ENCODE measurements at regions not wholly inside any gene's neighbourhood (a gene's known extent, or its start where the extent isn't known, plus 50 kb on each side); places are given as distances from the start of the nearest gene placed in this dataset.

DNA sequence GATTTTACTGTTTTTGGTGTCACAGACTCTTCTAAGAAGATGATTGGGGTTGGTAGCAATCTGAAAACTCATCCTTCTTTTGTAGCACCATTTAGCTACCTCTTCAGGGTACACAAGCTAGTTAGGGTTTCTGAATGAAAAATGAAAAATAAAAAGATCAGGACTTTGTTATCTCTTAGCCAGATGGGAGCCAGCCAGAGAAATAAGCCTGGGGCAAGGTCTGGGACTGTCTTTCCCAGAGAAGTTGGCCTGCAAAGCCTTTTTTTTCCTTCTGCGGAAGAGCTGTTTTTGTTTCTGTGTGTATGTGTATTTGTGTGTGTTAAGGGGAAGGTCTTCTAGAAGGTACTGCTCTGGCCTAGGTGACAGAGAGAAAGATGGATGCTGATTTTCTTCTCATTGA is 150.7 kb upstream of the AGTR1 start:
- H3K27ac ChIP-seq (replicated peaks) = no peak overlapping the region
- H3K4me3 ChIP-seq (replicated peaks; ENCODE audit: insufficient read depth, low read length) = no peak overlapping the region
- no peaks in the 10 kb centered on the region for H3K27me3 ChIP-seq (ENCODE audit: insufficient read depth, poor library complexity, severe bottlenecking)
- DNase-seq (ENCODE audit: low read depth in 1 of 2, low spot score in 1 of 2) = no peak
- no peak for TF ChIP-seq SPI1 (IDR thresholded peaks at IDR 0.05; ENCODE audit: borderline replicate concordance, low read depth)
- TF ChIP-seq POLR2AphosphoS5 (IDR thresholded peaks at IDR 0.05; ENCODE audit: low read depth) = no peak
- TF ChIP-seq GABPA (IDR thresholded peaks at IDR 0.05; ENCODE audit: low read depth) = no peak
- TF ChIP-seq, protein P1, sequence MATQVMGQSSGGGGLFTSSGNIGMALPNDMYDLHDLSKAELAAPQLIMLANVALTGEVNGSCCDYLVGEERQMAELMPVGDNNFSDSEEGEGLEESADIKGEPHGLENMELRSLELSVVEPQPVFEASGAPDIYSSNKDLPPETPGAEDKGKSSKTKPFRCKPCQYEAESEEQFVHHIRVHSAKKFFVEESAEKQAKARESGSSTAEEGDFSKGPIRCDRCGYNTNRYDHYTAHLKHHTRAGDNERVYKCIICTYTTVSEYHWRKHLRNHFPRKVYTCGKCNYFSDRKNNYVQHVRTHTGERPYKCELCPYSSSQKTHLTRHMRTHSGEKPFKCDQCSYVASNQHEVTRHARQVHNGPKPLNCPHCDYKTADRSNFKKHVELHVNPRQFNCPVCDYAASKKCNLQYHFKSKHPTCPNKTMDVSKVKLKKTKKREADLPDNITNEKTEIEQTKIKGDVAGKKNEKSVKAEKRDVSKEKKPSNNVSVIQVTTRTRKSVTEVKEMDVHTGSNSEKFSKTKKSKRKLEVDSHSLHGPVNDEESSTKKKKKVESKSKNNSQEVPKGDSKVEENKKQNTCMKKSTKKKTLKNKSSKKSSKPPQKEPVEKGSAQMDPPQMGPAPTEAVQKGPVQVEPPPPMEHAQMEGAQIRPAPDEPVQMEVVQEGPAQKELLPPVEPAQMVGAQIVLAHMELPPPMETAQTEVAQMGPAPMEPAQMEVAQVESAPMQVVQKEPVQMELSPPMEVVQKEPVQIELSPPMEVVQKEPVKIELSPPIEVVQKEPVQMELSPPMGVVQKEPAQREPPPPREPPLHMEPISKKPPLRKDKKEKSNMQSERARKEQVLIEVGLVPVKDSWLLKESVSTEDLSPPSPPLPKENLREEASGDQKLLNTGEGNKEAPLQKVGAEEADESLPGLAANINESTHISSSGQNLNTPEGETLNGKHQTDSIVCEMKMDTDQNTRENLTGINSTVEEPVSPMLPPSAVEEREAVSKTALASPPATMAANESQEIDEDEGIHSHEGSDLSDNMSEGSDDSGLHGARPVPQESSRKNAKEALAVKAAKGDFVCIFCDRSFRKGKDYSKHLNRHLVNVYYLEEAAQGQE (IDR thresholded peaks at IDR 0.05; ENCODE audit: insufficient replicate concordance, low read depth) = no peak
- TF ChIP-seq, protein P2, sequence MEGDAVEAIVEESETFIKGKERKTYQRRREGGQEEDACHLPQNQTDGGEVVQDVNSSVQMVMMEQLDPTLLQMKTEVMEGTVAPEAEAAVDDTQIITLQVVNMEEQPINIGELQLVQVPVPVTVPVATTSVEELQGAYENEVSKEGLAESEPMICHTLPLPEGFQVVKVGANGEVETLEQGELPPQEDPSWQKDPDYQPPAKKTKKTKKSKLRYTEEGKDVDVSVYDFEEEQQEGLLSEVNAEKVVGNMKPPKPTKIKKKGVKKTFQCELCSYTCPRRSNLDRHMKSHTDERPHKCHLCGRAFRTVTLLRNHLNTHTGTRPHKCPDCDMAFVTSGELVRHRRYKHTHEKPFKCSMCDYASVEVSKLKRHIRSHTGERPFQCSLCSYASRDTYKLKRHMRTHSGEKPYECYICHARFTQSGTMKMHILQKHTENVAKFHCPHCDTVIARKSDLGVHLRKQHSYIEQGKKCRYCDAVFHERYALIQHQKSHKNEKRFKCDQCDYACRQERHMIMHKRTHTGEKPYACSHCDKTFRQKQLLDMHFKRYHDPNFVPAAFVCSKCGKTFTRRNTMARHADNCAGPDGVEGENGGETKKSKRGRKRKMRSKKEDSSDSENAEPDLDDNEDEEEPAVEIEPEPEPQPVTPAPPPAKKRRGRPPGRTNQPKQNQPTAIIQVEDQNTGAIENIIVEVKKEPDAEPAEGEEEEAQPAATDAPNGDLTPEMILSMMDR (IDR thresholded peaks at IDR 0.05; ENCODE audit: insufficient read depth, low read length) = no peak

DNA sequence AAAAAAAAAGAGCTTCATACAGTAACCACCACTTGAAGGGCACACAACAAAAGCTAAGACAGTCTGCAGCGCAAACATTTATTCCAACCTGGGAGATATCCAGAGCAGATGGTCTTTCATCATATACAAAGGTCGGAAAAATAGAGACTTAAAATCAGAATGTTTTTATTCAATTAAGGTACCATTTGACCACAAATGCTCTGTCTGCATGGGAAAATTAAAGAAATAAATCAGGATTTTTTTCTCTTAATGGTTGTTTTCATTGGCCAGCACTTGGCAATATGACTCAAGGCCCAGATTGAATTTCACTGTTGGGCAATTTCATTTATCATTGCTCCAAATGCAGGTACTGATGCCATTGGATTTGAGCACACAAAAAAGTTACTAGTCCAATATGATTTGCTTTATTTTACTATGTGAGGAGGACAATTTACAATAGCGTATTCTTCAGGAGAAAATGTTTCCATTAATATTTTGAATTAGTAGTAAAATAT is 145.9 kb upstream of the AGTR1 start:
- Histone ChIP-seq H3K27me3 (ENCODE audit: insufficient read depth, poor library complexity, severe bottlenecking) (no peaks in the 10 kb centered on the region), H3K27ac (replicated peaks) (no peak overlapping the region), H3K4me3 (replicated peaks; ENCODE audit: insufficient read depth, low read length) (no peak overlapping the region)
- TF ChIP-seq, protein P1 (IDR thresholded peaks at IDR 0.05; ENCODE audit: insufficient replicate concordance, low read depth) = no peak
- TF ChIP-seq, protein P2 (IDR thresholded peaks at IDR 0.05; ENCODE audit: insufficient read depth, low read length) = no peak
- TF ChIP-seq SPI1 (IDR thresholded peaks at IDR 0.05; ENCODE audit: borderline replicate concordance, low read depth) = no peak
- no peak for TF ChIP-seq POLR2AphosphoS5 (IDR thresholded peaks at IDR 0.05; ENCODE audit: low read depth)
- TF ChIP-seq GABPA (IDR thresholded peaks at IDR 0.05; ENCODE audit: low read depth) = no peak
- no peak for DNase-seq (ENCODE audit: low read depth in 1 of 2, low spot score in 1 of 2)

DNA sequence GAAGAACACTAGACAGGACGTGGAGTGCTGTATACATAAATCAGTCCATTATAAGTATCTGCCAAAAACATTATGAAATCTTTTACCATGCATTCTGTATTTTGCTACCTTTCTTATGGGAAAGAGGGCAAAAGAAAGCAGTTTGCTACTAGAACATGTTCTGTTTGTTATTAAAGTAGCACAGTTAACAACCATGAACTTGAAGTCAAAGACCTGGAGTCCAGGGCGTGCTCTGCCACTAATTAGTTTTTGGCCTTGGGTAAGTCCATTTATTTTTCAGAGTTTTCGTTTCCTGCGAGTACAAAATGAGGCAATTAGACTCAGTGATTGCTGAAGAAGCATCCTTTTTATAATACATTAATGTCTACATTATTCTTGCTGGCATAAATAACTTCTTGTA is 143.3 kb upstream of the AGTR1 start:
- H3K27me3 ChIP-seq (ENCODE audit: insufficient read depth, poor library complexity, severe bottlenecking) = no peaks in the 10 kb centered on the region
- no peak overlapping the region for H3K27ac ChIP-seq (replicated peaks)
- no peak for DNase-seq (ENCODE audit: low read depth in 1 of 2, low spot score in 1 of 2)
- H3K4me3 ChIP-seq (replicated peaks; ENCODE audit: insufficient read depth, low read length) = no peak overlapping the region
- TF ChIP-seq POLR2AphosphoS5 (IDR thresholded peaks at IDR 0.05; ENCODE audit: low read depth) = no peak
- TF ChIP-seq, protein P1 (IDR thresholded peaks at IDR 0.05; ENCODE audit: insufficient replicate concordance, low read depth) = no peak
- TF ChIP-seq, protein P2 (IDR thresholded peaks at IDR 0.05; ENCODE audit: insufficient read depth, low read length) = no peak
- no peak for TF ChIP-seq SPI1 (IDR thresholded peaks at IDR 0.05; ENCODE audit: borderline replicate concordance, low read depth)
- TF ChIP-seq GABPA (IDR thresholded peaks at IDR 0.05; ENCODE audit: low read depth) = no peak

Measured in HL-60 (cell line).